Skeletal muscle satellite cell (primary cell): ENCODE measurements at regions not wholly inside any gene's neighbourhood (a gene's known extent, or its start where the extent isn't known, plus 50 kb on each side); places are given as distances from the start of the nearest gene placed in this dataset.

Experiments
- H3K27me3 ChIP-seq: 2 replicates; pipeline ENCODE4 v1.7.0; 2013; ENCODE audit warnings: low read length; ENCODE audit not compliant: control insufficient read depth, insufficient read depth
- H3K36me3 ChIP-seq: 2 replicates; pipeline ENCODE4 v1.7.0; 2013; ENCODE audit warnings: mild to moderate bottlenecking, control low read depth, low read length; ENCODE audit not compliant: insufficient read depth
- H3K4me1 ChIP-seq: 2 replicates; pipeline ENCODE4 v1.7.0; 2013; ENCODE audit warnings: low read length; ENCODE audit not compliant: control insufficient read depth, insufficient read depth
- H3K4me2 ChIP-seq: 2 replicates; pipeline ENCODE4 v1.7.0; 2013; ENCODE audit warnings: mild to moderate bottlenecking, low read length
- H3K4me3 ChIP-seq: 2 replicates; pipeline ENCODE4 v1.7.0; 2013; ENCODE audit warnings: low read length
- H3K9ac ChIP-seq: 2 replicates; pipeline ENCODE4 v1.7.0; 2013; ENCODE audit warnings: mild to moderate bottlenecking, low read depth, low read length, moderate library complexity
- H3K9me3 ChIP-seq: replicated peaks from 2 replicates; pipeline ENCODE4 v1.7.0; 2013; ENCODE audit warnings: mild to moderate bottlenecking, control low read depth, low read length

GRCh38 chr2:13877571-13877970 is 754.9 kb upstream of the LRATD1 start:
- Histone ChIP-seq H3K4me1 (no peaks in the 10 kb centered on the region), H3K9me3 (no peaks in the 10 kb centered on the region), H3K4me2 (no peak overlapping the region), H3K27me3 (no peaks in the 10 kb centered on the region), H3K4me3 (no peak overlapping the region), H3K9ac (no peak overlapping the region), H3K36me3 (no peaks in the 10 kb centered on the region)

DNA sequence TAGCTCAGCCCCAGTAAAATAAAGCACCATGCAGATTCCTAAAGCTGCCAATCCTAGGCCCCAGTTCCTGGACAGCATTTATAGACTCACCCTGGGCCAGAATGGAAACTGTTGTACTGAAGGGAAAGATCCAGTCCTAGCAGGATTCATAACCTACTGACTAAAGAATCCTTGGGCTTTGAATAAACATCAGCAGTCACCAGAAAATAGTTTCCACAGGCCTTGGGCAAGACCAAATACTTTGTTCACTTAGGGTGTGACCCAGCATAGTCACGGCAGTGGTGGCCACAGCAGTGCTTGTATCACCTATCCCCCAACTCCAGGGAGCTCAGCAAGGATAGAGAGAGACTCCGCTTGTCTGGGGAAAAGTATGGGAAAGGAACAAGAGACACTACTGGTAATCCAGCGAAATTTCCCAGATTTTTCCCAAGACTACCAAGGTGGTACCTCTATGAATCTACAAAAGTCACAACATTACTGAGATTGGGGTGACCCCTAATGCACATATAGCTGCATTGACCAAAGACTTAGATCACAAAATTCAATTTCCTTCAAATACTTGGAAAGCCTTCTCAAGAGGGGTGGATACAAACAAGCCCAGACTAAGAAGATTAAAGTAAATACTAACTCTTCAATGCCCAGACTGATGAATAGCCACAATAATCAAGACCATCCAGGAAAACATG is 748.1 kb upstream of the LRATD1 start:
- Histone ChIP-seq H3K4me2 (no peak overlapping the region), H3K9ac (no peak overlapping the region), H3K9me3 (no peaks in the 10 kb centered on the region), H3K4me3 (no peak overlapping the region), H3K4me1 (no peaks in the 10 kb centered on the region), H3K36me3 (no peaks in the 10 kb centered on the region), H3K27me3 (no peaks in the 10 kb centered on the region)

DNA sequence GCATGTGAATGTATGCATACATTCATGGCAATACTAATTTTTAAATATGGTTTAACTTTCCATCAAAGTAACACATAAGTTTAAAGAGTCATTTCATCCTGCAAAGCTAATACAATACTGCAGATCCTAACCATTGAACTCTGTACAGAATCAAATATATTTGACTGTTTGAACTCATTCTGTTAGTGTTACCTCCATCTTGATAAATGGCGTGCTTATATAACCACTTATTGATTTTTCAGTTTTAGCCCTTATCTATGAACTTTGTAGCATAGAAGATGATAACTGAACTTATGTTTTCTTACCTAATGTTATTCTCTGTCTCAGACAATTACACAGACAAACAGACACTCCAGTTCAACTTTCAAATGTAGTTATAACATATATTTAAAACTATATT is 731.0 kb upstream of the LRATD1 start:
- H3K4me2 ChIP-seq, result no peak overlapping the region
- no peak overlapping the region for H3K4me3 ChIP-seq
- H3K27me3 ChIP-seq, result no peaks in the 10 kb centered on the region
- H3K4me1 ChIP-seq, result no peaks in the 10 kb centered on the region
- H3K9me3 ChIP-seq, result no peaks in the 10 kb centered on the region
- H3K9ac ChIP-seq, result no peak overlapping the region
- no peaks in the 10 kb centered on the region for H3K36me3 ChIP-seq

GRCh38 chr2:13905831-13906230 is 726.7 kb upstream of the LRATD1 start:
- Histone ChIP-seq H3K4me1 (no peaks in the 10 kb centered on the region), H3K27me3 (no peaks in the 10 kb centered on the region), H3K36me3 (no peaks in the 10 kb centered on the region), H3K9me3 (no peaks in the 10 kb centered on the region), H3K9ac (no peak overlapping the region), H3K4me3 (no peak overlapping the region), H3K4me2 (no peak overlapping the region)

DNA sequence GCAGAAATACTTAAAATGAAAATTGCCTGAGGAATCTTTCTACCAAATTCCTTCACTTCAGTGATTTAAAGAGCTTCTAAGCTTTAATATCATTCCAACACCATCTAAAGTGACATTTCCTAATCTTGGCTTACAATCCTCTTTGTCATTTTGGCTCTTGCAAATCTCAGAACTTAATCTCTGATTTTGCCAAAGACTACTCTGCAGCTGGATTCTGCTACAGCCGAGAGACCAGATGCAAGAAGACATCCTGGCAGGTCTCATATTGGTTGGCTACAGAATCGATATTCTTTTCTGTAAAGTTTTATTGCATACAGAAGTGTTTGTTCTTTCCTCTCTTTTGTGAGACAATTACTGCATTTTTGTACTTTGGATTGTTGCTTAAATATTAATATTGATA is 716.5 kb upstream of the LRATD1 start:
- H3K27me3 ChIP-seq, result no peaks in the 10 kb centered on the region
- H3K4me1 ChIP-seq, result peaks cover 11% of the 10 kb centered on the region
- H3K36me3 ChIP-seq, result no peaks in the 10 kb centered on the region
- H3K4me2 ChIP-seq, result no peak overlapping the region
- no peak overlapping the region for H3K4me3 ChIP-seq
- H3K9me3 ChIP-seq, result no peaks in the 10 kb centered on the region
- H3K9ac ChIP-seq, result no peak overlapping the region

- Histone ChIP-seq H3K9me3 (no peaks in the 10 kb centered on the region), H3K4me1 (peaks cover 11% of the 10 kb centered on the region), H3K36me3 (no peaks in the 10 kb centered on the region), H3K9ac (no peak overlapping the region), H3K4me2 (no peak overlapping the region), H3K4me3 (no peak overlapping the region), H3K27me3 (no peaks in the 10 kb centered on the region)
Observed at GRCh38 chr2:13917958-13918357, 714.6 kb upstream of the LRATD1 start.

GRCh38 chr2:13919981-13920382 is 712.5 kb upstream of the LRATD1 start:
- no peaks in the 10 kb centered on the region for H3K36me3 ChIP-seq
- H3K9ac ChIP-seq, result no peak overlapping the region
- no peak overlapping the region for H3K4me2 ChIP-seq
- H3K4me1 ChIP-seq, result peaks cover 11% of the 10 kb centered on the region
- no peak overlapping the region for H3K4me3 ChIP-seq
- H3K27me3 ChIP-seq, result no peaks in the 10 kb centered on the region
- no peaks in the 10 kb centered on the region for H3K9me3 ChIP-seq

- Histone ChIP-seq H3K27me3 (no peaks in the 10 kb centered on the region), H3K36me3 (no peaks in the 10 kb centered on the region), H3K9me3 (no peaks in the 10 kb centered on the region), H3K9ac (no peak overlapping the region), H3K4me3 (no peak overlapping the region), H3K4me2 (no peak overlapping the region), H3K4me1 (peaks cover 11% of the 10 kb centered on the region)
Observed at GRCh38 chr2:13921245-13921644, 711.3 kb upstream of the LRATD1 start.

DNA sequence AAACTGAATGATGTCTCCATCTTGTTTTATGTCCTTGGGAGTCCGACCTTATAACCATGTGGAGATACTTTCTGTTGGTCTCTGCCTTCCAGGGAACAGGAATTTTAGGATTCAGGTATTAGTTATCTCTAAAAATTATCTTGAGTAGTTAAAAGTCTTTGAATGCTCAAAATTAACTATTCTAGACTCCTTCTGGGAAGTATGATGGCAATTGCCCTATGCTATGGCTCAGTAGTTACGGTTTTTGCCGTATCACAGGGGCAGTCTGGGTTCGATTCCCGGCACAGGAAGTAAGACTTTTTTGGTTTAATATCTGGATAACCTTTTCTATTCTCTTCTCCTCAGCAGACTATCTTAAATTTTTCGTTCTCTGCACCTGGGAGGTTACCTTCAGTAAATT is 708.7 kb upstream of the LRATD1 start:
- Histone ChIP-seq H3K9me3 (no peaks in the 10 kb centered on the region), H3K4me3 (no peak overlapping the region), H3K4me1 (peaks cover 11% of the 10 kb centered on the region), H3K9ac (no peak overlapping the region), H3K27me3 (no peaks in the 10 kb centered on the region), H3K4me2 (no peak overlapping the region), H3K36me3 (no peaks in the 10 kb centered on the region)

DNA sequence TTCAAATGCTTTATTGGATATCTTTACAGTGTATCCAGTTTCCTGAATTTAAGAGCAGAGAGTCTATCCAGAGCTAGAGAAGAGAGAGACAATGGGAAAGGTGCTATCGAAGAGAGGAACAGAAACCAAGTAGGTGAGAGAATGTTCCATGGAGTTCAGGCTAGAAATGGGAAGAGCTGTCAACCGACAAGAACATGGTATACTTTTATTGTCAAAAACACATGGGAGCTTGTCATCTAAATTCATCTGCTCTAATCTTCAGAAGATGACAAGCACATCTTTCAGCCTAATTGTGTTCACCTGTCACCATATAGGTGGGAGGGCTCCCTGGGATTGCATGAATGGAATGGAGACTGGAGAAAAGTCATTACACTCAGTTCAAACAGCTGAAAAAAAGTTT is 690.4 kb upstream of the LRATD1 start:
- no peaks in the 10 kb centered on the region for H3K9me3 ChIP-seq
- no peaks in the 10 kb centered on the region for H3K4me1 ChIP-seq
- no peaks in the 10 kb centered on the region for H3K36me3 ChIP-seq
- no peak overlapping the region for H3K4me3 ChIP-seq
- no peaks in the 10 kb centered on the region for H3K27me3 ChIP-seq
- no peak overlapping the region for H3K9ac ChIP-seq
- no peak overlapping the region for H3K4me2 ChIP-seq

DNA sequence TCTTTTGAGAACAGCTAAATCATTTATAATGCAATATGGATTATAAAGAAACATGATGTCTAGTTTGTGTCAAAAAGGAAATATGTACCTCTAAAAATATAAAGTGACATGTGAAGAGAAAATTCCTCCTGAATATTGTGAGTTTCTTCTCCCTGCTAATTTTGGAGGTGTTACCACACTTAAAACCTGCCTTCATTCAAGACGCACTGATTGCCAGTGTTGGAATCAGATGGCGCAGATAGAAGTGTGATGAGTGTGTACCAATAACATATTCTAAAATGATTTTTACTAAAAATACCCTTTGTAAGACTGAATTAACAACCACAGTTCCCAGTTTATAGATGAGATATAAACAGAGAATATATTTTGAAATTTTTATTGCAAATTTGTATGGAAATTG is 681.8 kb upstream of the LRATD1 start:
- H3K9ac ChIP-seq, result no peak overlapping the region
- H3K4me2 ChIP-seq, result no peak overlapping the region
- H3K9me3 ChIP-seq, result no peaks in the 10 kb centered on the region
- H3K4me1 ChIP-seq, result no peaks in the 10 kb centered on the region
- no peaks in the 10 kb centered on the region for H3K36me3 ChIP-seq
- no peak overlapping the region for H3K4me3 ChIP-seq
- no peaks in the 10 kb centered on the region for H3K27me3 ChIP-seq

- Histone ChIP-seq H3K9ac (peak overlapping the region; percentile 9), H3K4me3 (no peak overlapping the region), H3K4me1 (no peaks in the 10 kb centered on the region), H3K27me3 (no peaks in the 10 kb centered on the region), H3K4me2 (peak overlapping the region; percentile 62), H3K9me3 (no peaks in the 10 kb centered on the region), H3K36me3 (no peaks in the 10 kb centered on the region)
Observed at GRCh38 chr2:13968811-13969210, 663.7 kb upstream of the LRATD1 start.
